ENCODE measurements at regions not wholly inside any gene's neighbourhood (a gene's known extent, or its start where the extent isn't known, plus 50 kb on each side); places are given as distances from the start of the nearest gene placed in this dataset.

DNA sequence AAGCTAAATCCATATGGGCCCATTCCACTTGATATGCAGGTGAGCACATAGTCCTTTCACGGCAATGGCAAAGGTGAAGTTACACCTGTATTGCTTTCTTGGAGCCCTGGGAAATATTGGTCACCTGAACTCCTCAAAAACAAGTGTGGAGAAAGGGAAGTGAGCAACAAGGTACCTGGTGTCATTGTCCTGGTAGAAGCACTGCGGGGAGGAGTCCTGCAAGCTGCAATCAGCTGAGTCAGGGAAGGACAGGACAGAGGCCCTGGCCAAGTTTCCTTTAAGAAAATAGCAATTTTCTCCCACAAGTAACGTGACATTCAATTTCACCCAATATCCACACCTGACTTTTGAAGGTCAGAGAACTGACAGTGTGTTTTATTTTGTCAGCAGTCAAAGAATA lies 389.1 kb downstream of the IRS2 start:
- no peak for DNase-seq
- Histone ChIP-seq H3K9me3 (no peaks in the 10 kb centered on the region), H3K36me3 (no peaks in the 10 kb centered on the region), H3K27ac (no peak overlapping the region), H3K4me3 (no peak overlapping the region), H3K27me3 (no peaks in the 10 kb centered on the region), H3K4me1 (ENCODE audit: insufficient read depth) (peaks cover 1% of the 10 kb centered on the region)
- 87 to 94% (median 94%) methylated on average over 3 of the region's 3 CpGs for WGBS, 3 donors
- TF ChIP-seq, protein P1, sequence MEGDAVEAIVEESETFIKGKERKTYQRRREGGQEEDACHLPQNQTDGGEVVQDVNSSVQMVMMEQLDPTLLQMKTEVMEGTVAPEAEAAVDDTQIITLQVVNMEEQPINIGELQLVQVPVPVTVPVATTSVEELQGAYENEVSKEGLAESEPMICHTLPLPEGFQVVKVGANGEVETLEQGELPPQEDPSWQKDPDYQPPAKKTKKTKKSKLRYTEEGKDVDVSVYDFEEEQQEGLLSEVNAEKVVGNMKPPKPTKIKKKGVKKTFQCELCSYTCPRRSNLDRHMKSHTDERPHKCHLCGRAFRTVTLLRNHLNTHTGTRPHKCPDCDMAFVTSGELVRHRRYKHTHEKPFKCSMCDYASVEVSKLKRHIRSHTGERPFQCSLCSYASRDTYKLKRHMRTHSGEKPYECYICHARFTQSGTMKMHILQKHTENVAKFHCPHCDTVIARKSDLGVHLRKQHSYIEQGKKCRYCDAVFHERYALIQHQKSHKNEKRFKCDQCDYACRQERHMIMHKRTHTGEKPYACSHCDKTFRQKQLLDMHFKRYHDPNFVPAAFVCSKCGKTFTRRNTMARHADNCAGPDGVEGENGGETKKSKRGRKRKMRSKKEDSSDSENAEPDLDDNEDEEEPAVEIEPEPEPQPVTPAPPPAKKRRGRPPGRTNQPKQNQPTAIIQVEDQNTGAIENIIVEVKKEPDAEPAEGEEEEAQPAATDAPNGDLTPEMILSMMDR (IDR thresholded peaks at IDR 0.05): no peak
- TF ChIP-seq EP300 (IDR thresholded peaks at IDR 0.05) (no peak), POLR2A (IDR thresholded peaks at IDR 0.05) (no peak)
- intact Hi-C loops (cut with DNase I): no loop called here

DNA sequence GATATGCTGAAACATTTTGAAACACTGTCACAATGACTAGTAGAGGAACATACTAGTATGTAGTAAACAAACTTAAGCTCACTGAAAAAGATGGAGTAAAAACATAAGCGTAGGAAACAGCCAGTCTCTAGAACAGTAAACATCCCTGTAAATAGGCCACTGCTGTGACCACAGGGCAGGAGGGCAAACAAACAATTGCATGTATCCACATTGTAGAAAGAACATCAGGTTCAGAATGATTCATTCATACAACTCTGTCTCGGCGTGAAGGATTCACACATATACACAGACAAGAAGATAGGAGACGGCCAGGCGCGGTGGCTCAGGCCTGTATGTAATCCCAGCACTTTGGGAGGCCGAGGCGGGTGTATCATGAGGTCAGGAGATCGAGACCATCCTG lies 390.1 kb downstream of the IRS2 start:
- no peaks in the 10 kb centered on the region for H3K36me3 ChIP-seq
- H3K27me3 ChIP-seq: no peaks in the 10 kb centered on the region
- H3K27ac ChIP-seq: no peak overlapping the region
- intact Hi-C loops (cut with DNase I): no loop called here
- no peak for DNase-seq
- 72 to 83% (median 75%) methylated on average over 9 of the region's 9 CpGs for WGBS, 3 donors
- TF ChIP-seq, protein P1 (IDR thresholded peaks at IDR 0.05): no peak
- TF ChIP-seq EP300 (IDR thresholded peaks at IDR 0.05) (no peak), POLR2A (IDR thresholded peaks at IDR 0.05) (no peak)
- peaks cover 1% of the 10 kb centered on the region for H3K4me1 ChIP-seq (ENCODE audit: insufficient read depth)
- no peaks in the 10 kb centered on the region for H3K9me3 ChIP-seq
- H3K4me3 ChIP-seq: no peak overlapping the region

DNA sequence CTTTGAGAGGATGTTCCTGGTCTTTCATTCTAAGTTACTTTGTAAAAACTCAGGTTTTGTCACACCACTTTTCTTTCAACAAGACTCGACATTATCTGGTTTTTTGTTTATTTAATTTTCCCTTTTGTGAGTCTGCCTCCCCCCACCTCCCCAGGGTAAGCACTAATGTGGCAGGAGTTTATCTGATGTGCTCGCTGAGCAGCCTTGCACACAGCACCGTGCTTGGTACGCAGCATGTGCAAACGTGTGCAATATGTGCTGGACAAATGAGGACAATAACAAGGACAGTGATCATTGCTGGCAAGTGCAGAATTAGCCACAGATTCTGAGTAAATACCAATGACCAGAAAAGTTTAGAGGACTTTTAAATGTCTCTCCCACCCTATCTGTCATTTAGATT lies 391.4 kb downstream of the IRS2 start:
- Histone ChIP-seq H3K4me3 (no peak overlapping the region), H3K9me3 (no peaks in the 10 kb centered on the region), H3K27ac (no peak overlapping the region), H3K36me3 (no peaks in the 10 kb centered on the region), H3K27me3 (no peaks in the 10 kb centered on the region), H3K4me1 (ENCODE audit: insufficient read depth) (peaks cover 1% of the 10 kb centered on the region)
- intact Hi-C loops (cut with DNase I): no loop called here
- TF ChIP-seq EP300 (IDR thresholded peaks at IDR 0.05): no peak
- TF ChIP-seq, protein P1 (IDR thresholded peaks at IDR 0.05): no peak
- TF ChIP-seq POLR2A (IDR thresholded peaks at IDR 0.05): no peak
- 55 to 76% (median 58%) methylated on average over 5 of the region's 5 CpGs for WGBS, 3 donors
- no peak for DNase-seq

DNA sequence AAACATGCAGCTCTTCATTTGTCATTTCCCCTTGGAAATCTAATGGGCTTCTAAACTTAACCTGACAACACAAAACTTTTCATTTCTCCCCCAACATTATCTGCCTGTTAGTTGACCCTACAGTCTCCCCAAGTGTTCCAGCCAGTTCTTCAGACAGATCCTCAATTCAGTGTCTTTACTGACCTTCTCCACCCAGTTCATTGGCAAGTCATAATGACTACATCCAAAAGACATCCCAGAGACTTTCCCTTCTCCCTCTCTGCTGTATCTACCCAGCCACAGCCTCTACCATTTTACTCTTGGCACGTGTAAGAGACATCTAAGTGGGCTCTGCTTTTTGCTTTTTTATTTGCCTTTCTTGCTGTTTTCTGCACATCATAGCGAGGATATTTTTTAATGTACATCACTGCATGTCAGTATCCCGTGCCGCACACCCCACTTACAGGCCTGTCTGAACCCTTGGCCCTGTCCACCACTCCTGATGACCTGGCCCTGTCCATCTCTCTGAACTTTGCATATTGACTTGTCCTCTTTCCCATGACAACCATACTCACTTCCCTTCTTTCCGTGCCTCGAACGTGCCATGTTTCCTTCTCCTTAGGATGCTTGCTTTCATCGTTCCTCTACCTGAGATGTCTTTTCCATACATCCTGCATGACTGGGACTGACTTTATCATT lies 391.9 kb downstream of the IRS2 start:
- no peak for TF ChIP-seq EP300 (IDR thresholded peaks at IDR 0.05)

DNA sequence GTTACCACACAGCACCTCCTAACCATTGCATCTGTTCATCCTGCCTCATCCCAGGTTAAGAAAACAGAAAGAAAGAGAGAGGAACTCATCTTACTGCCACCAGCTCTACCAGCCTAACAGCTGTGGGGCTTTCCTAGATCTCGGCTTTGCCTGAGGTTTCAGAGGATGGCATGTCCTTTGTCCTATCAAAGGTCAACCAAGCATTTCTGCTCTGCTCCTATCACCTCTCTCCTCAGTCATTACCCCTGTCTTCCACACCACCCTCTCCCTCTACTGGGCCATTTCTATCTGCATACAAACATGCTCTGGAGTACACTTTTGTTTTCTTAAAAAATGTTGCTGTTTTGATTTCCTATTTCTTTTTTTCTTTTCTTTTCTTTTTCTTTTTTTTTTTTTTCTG lies 393.3 kb downstream of the IRS2 start:
- no peak for TF ChIP-seq POLR2A (IDR thresholded peaks at IDR 0.05)
- TF ChIP-seq, protein P1 (IDR thresholded peaks at IDR 0.05): no peak
- TF ChIP-seq EP300 (IDR thresholded peaks at IDR 0.05): no peak
- no peaks in the 10 kb centered on the region for H3K36me3 ChIP-seq
- H3K27ac ChIP-seq: no peak overlapping the region
- no peak for DNase-seq
- H3K4me1 ChIP-seq (ENCODE audit: insufficient read depth): peaks cover 1% of the 10 kb centered on the region
- intact Hi-C loops (cut with DNase I): no loop called here
- H3K27me3 ChIP-seq: no peaks in the 10 kb centered on the region
- 30 to 69% (median 66%) methylated on average over 1 of the region's 1 CpG for WGBS, 3 donors
- no peak overlapping the region for H3K4me3 ChIP-seq
- no peaks in the 10 kb centered on the region for H3K9me3 ChIP-seq

More for the DNA sequence above, 391.9 kb downstream of the IRS2 start:
- Histone ChIP-seq H3K4me1 (ENCODE audit: insufficient read depth) (peaks cover 1% of the 10 kb centered on the region), H3K27ac (no peak overlapping the region), H3K36me3 (no peaks in the 10 kb centered on the region), H3K9me3 (no peaks in the 10 kb centered on the region), H3K27me3 (no peaks in the 10 kb centered on the region), H3K4me3 (no peak overlapping the region)
- no peak for DNase-seq
- intact Hi-C loops (cut with DNase I): no loop called here
- 93 to 94% (median 93%) methylated on average over 8 of the region's 8 CpGs for WGBS, 3 donors
